ENCODE measurements at regions not wholly inside any gene's neighbourhood (a gene's known extent, or its start where the extent isn't known, plus 50 kb on each side); places are given as distances from the start of the nearest gene placed in this dataset.

DNA sequence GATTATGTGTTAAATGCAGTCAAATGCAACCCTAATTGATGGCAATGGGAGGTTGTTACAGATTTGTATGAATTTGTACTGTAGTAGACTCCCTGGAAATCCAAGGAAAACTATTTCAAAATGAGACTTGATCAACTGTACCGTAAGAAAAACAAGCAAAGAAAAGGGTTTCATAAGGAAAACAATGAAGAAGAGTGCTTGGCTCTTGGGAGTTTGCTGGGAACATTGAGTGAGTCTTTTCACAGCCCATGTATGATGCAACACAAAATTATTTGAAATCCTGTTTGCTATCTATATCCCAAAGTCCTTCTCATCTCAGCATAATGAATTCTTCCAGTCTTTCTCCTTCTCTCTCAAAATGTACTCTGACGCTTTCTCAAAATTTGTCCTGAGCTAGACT lies 67.0 kb upstream of the OSR1 start:
- TF ChIP-seq EZH2 (IDR thresholded peaks at IDR 0.05; ENCODE audit: insufficient read depth, poor library complexity, severe bottlenecking) (no peak), EZH2phosphoT487 (IDR thresholded peaks at IDR 0.05; ENCODE audit: insufficient read depth, low read depth) (no peak)
